ENCODE measurements at regions not wholly inside any gene's neighbourhood (a gene's known extent, or its start where the extent isn't known, plus 50 kb on each side); places are given as distances from the start of the nearest gene placed in this dataset.

DNA sequence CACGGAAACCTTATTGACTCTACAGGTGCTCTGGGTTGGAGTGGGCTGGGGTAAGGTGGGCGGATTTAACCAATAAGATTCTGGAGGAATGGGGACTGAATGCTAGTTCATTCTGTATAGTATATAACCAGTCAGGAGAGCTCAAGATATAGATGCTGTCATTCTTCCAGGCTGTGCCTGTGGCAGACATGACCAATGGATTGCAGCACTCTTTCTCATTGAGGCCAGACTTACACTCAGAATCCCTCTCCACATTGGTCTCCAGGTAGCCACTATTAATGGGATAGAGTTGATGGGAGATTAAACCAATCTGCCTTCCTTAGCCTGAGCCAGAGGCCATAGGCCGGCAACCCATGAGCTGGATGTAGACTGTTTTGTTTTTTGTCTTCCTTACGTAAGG is 82.8 kb upstream of the MEF2A start:
- Histone ChIP-seq H3K4me3 (no peak overlapping the region), H3K27ac (no peak overlapping the region), H3K36me3 (no peaks in the 10 kb centered on the region), H3K4me1 (ENCODE audit: insufficient read depth) (peaks cover 6% of the 10 kb centered on the region), H3K27me3 (no peaks in the 10 kb centered on the region), H3K9me3 (no peaks in the 10 kb centered on the region)
- TF ChIP-seq POLR2A (IDR thresholded peaks at IDR 0.05), result no peak
- TF ChIP-seq, protein P1, sequence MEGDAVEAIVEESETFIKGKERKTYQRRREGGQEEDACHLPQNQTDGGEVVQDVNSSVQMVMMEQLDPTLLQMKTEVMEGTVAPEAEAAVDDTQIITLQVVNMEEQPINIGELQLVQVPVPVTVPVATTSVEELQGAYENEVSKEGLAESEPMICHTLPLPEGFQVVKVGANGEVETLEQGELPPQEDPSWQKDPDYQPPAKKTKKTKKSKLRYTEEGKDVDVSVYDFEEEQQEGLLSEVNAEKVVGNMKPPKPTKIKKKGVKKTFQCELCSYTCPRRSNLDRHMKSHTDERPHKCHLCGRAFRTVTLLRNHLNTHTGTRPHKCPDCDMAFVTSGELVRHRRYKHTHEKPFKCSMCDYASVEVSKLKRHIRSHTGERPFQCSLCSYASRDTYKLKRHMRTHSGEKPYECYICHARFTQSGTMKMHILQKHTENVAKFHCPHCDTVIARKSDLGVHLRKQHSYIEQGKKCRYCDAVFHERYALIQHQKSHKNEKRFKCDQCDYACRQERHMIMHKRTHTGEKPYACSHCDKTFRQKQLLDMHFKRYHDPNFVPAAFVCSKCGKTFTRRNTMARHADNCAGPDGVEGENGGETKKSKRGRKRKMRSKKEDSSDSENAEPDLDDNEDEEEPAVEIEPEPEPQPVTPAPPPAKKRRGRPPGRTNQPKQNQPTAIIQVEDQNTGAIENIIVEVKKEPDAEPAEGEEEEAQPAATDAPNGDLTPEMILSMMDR (IDR thresholded peaks at IDR 0.05), result no peak
- TF ChIP-seq EP300 (IDR thresholded peaks at IDR 0.05), result no peak
- intact Hi-C loops (cut with DNase I), result no loop called here
- no peak for DNase-seq
- 95 to 97% (median 95%) methylated on average over 4 of the region's 4 CpGs for whole genome bisulfite sequencing, 3 donors

DNA sequence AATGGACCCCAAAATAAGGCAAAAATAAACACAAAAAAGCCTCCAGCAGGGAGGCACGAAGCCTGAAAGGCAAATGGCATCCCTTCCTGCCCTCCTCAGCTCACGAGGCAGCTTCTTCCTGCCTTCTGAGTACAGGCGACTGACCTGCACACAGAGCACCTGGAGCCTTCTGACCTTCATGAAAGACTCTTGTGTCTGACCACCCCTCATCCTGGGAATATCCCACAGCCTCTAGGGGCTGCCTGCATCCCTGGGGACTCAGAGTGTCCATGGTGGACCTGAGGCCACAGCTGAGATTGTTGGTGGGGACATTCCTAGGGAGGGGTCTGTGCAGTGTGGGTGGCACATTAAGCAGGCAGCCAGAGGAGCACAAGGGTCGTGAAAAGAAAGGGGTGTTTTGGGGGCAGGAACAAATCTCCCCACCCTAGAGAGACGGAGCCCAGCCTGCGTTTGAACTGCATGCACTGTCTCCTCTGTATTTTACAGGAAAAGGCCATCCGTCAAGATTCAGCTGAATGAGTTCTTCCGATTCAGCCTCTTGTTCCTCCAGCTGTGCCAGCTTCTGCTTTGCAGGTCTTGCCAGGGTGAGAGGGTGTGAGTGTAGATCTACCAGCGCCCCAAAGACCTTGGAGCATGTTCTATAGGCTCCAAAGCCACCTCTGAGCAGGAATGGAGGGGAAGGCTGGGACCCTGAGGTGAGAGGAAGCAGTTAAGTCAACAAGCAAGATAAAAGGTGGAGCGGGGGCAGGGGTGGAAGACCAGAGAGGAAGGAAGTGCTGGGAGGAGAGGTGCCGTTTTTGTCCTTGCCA is 80.4 kb upstream of the MEF2A start:
- H3K9me3 ChIP-seq, result no peaks in the 10 kb centered on the region
- H3K4me3 ChIP-seq, result no peak overlapping the region
- no peak overlapping the region for H3K27ac ChIP-seq
- 82 to 87% (median 86%) methylated on average over 11 of the region's 11 CpGs for WGBS, 3 donors
- no peaks in the 10 kb centered on the region for H3K36me3 ChIP-seq
- H3K4me1 ChIP-seq (ENCODE audit: insufficient read depth), result peaks cover 6% of the 10 kb centered on the region
- no peak for DNase-seq
- TF ChIP-seq, protein P1 (IDR thresholded peaks at IDR 0.05), result no peak
- no peak for TF ChIP-seq POLR2A (IDR thresholded peaks at IDR 0.05)
- TF ChIP-seq EP300 (IDR thresholded peaks at IDR 0.05), result no peak
- no peaks in the 10 kb centered on the region for H3K27me3 ChIP-seq
- intact Hi-C loops (cut with DNase I), result no loop called here

DNA sequence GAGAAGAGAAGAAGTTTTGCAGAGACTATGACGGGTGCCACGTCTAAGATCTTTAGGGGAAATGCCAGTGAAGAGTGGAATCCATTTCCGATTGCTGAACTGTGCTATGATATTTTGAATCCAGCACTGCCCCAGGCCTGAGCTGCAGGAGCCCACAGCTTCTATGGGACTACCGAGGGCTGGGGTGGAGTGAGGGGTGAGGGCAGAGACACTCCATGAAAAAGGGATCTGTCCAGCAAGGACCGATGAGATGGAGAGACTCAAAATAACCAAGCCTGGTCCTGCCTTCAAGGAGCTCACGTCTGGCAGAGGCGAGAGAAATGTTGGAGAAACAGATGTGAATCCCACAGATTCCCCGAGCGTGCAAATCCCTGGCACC is 79.8 kb upstream of the MEF2A start:
- 33 to 38% (median 36%) methylated on average over 9 of the region's 9 CpGs for WGBS, 3 donors
- Histone ChIP-seq H3K9me3 (no peaks in the 10 kb centered on the region), H3K27ac (no peak overlapping the region), H3K4me1 (ENCODE audit: insufficient read depth) (peaks cover 6% of the 10 kb centered on the region), H3K4me3 (peak overlapping the region; percentile 34), H3K36me3 (no peaks in the 10 kb centered on the region), H3K27me3 (no peaks in the 10 kb centered on the region)
- intact Hi-C loops (cut with DNase I), result no loop called here
- DNase-seq, result no peak
- TF ChIP-seq POLR2A (IDR thresholded peaks at IDR 0.05) (no peak), EP300 (IDR thresholded peaks at IDR 0.05) (no peak)
- TF ChIP-seq, protein P1 (IDR thresholded peaks at IDR 0.05), result no peak

- DNase-seq, result peak; percentile 60 to 79 (median 62)
- peak overlapping the region in 1 of 2 donors; percentile 35 for H3K27ac ChIP-seq
- no peaks in the 10 kb centered on the region for H3K9me3 ChIP-seq
- 7 to 9% (median 8%) methylated on average over 28 to 31 of the region's 31 CpGs for WGBS, 3 donors
- intact Hi-C loops (cut with DNase I), result no loop called here
- peaks cover 6% of the 10 kb centered on the region for H3K4me1 ChIP-seq (ENCODE audit: insufficient read depth)
- TF ChIP-seq, protein P1 (IDR thresholded peaks at IDR 0.05), result no peak
- no peak for TF ChIP-seq POLR2A (IDR thresholded peaks at IDR 0.05)
- no peak for TF ChIP-seq EP300 (IDR thresholded peaks at IDR 0.05)
- H3K27me3 ChIP-seq, result no peaks in the 10 kb centered on the region
- H3K36me3 ChIP-seq, result no peaks in the 10 kb centered on the region
- peak overlapping the region; percentile 34 for H3K4me3 ChIP-seq
Measured at GRCh38 chr15:99486371-99487336, 79.1 kb upstream of the MEF2A start.

All from ovary (tissue), 7 donors.